ENCODE measurements at regions not wholly inside any gene's neighbourhood (a gene's known extent, or its start where the extent isn't known, plus 50 kb on each side); places are given as distances from the start of the nearest gene placed in this dataset.

DNA sequence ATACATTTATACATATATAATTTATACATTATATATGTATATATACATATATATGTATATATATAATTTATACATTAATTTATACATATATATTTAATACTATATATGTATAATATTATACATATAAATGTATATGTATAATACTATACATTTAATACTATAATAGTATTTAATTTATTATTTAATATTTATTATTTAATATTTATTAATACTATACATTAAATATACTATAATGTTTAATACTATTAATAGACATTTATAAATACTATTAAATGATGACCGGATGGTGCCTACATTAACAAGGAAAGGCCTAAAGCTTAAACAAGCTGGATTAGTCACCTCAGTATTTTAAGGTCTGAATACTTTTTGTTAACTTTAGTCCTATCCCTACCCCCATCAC, 145.9 kb upstream of the HTR1E start:
- no peak for TF ChIP-seq CTCF (conservative IDR thresholded peaks at IDR 0.05; ENCODE audit: low read depth, low read length)
- no peak for TF ChIP-seq EZH2 (IDR thresholded peaks at IDR 0.05; ENCODE audit: low read length, unreplicated experiment)

All from PC-3 (cell line).